H1 (cell line): ENCODE measurements at regions not wholly inside any gene's neighbourhood (a gene's known extent, or its start where the extent isn't known, plus 50 kb on each side); places are given as distances from the start of the nearest gene placed in this dataset.

Experiments
- RNF2 ChIP-seq: fragments of 200-900, 300-1000 bp; sonication (generic); IDR thresholded peaks from 2 replicates; pipeline ENCODE4 v1.7.1; 2016; ENCODE audit warnings: borderline replicate concordance, low read depth, mild to moderate bottlenecking, antibody characterized with exemption, low read length; ENCODE audit not compliant: poor library complexity, severe bottlenecking; ENCODE audit errors: missing control alignments

- TF ChIP-seq RNF2, result no peak
Observed at GRCh38 chr18:5058768-5059695, 138.0 kb downstream of the AKAIN1 start (continued).
